LoVo (cell line): ENCODE measurements at regions not wholly inside any gene's neighbourhood (a gene's known extent, or its start where the extent isn't known, plus 50 kb on each side); places are given as distances from the start of the nearest gene placed in this dataset.
A peak's percentile ranks its signal among the peaks of the same experiment; 100 is the strongest.

Experiments used
- DNase-seq: peaks from one replicate; pipeline ENCODE4 v3.0.0-alpha.2; 2016; ENCODE audit warnings: low spot score

DNA sequence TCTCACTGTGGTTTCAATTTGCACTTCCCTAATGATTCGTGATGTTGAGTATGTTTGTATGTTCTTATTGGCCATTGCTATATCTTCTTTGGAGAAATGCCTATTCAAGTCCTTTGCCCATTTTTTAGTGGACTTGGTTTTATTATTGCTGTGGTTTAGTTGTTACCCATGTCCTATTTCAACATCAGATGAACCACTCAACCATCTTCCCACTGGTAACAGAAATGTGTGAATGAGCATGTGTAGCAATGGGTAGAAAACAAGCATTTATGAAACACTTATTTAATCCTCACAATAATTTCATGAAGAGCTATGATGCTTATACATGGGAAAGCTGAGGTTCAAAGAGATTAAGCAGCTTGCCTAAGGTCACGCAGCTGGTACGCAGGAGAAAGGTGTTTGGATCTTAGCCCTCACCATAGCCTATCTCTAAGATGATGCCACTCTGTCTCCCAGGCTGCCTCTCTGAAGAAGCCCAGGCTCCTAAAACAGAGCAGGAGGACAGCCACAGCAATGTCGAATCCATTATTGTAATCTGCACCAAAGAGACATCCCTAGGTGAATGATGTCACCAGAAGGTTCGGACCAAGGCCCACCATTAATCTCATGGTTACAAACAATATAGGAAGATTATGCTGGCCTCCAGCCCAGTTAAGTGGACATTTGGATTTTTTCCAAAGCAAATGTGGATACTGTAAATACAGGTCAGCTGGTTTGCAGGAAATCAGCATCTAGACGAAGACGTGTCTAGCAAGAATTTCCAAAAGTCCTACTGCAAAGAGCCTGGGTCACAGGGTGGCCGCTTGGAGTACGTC lies 447.6 kb upstream of the ZMIZ1 start:
- DNase-seq: no peak

DNA sequence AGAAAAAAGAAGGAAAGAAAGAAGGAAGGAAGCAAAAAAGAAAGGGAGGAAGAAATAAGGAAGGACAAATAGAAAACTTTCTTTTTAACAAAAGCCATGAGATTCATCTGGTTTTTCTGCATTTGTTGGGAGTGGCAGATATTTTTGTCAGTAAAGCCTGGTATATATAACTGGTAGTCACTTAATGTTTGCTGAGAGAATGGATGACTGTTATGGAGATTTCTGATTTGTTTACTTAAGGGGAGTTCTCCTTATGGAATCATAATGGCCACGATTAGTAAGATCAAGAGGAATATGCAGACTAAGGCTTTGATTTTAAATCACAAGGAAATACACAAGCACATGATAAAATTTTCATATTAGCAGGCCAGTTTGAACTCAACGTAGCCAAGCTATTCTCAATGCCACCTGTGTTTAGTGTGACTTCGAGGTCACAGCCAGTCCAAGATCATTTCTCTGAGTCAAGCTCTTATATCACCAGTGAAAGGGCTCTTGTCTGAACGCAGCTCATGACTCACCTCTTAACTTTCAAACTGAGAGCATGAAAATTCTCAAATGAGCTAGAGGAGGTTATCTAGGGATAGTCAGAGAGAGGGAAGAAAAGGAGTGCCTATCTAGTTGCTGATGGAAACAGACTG lies 445.1 kb upstream of the ZMIZ1 start:
- DNase-seq: peak; percentile 62

DNA sequence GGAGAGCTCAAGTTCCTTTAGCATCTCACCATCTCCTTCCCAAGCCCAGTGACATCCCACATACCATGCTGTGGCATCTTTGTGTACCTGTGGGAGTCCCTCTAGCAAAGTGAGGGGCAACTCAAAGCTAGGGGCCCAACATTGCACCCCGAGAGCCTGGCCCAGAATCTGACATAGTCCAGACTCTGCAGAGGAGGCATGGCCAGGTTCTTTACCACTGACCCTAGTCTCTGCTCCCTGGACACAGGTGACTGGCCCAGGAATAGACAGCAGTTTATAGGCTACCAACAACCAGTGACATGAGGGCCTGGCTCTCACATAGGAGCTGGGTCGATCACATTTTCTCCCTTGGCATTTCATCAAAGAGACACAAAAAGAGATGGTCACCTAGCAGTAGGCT lies 444.0 kb upstream of the ZMIZ1 start:
- no peak for DNase-seq

DNA sequence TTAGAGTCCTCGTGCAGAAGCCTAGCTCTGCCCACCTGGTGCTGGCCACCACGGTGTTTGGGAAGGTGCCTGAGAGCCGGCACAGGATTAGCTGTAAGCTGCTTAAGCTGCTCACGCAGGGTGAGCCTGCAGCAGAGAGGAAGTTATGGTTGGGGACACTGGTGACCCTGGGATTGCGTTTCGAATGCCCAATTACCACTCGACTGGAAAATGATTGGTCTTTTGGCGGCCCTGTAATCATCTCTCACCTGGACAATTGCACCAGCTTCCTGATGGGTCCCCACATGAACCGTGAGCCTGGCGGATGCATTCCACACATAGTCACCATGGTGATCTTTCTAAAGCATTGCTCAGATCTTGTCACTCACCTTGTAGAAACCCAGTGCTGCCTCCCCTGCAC lies 442.3 kb upstream of the ZMIZ1 start:
- DNase-seq: no peak

DNA sequence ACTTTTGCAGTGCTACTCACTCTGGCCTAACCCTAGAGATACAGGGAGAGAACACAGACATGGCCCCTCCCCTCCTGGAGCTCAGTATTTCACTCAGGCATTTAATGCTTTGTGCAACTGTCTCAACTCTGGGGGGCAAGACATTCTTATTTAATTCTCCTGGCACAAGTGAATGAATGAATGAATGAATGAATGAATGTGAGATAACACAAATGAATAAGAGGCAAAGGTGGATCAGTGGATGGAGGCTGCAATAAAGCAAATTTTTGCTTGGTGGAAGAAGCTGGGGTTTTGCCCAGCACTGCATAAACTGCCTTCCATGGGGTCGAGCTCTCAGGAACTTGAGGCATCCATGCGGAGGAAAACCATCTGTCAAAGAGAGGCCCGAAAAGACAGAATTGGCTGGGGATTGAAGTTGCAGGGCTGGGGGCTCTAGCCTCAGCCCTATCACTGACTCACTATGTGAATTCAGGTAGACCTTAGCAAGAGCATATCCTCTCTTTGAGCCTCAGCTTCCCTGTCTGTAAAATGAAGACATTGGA lies 441.4 kb upstream of the ZMIZ1 start:
- DNase-seq: no peak

DNA sequence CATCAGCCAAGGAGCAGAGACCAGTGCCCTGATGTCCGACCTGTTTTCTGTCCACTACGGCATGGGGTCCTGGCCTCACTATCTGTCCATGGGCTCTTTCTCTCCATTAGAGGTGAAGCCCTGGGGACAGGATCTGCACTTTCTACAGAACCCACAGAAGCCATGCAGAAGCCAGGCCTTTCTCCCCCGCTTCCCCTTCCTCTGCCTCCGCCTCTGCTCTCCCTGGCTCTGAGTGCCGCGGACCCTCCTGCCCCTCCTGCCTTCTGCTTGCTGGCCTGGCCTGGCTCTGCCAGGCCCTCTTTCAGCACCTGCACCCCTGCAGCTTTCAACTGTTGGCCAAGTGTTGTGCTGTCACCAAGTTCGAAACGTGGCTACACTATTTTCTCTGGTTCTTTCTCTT lies 439.8 kb upstream of the ZMIZ1 start:
- no peak for DNase-seq

DNA sequence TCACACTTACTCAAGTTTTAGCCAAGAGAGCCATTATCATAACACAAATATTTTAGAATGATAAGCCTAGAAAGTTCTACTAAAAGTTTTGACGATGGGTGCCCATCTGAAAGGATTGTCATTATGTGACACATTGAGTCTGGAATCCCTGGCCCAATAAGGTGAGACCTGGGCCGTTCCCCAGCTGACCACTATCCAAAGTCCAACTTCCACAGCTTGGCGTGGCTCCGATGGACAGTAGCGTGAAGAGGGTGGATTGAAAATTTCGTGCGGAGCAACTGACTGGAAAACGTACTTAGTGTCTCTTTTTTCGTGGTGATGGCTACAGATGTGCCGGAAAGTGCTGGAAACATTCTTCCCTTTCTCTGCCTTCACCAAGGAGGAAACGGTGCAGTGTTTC lies 439.0 kb upstream of the ZMIZ1 start:
- DNase-seq: no peak

DNA sequence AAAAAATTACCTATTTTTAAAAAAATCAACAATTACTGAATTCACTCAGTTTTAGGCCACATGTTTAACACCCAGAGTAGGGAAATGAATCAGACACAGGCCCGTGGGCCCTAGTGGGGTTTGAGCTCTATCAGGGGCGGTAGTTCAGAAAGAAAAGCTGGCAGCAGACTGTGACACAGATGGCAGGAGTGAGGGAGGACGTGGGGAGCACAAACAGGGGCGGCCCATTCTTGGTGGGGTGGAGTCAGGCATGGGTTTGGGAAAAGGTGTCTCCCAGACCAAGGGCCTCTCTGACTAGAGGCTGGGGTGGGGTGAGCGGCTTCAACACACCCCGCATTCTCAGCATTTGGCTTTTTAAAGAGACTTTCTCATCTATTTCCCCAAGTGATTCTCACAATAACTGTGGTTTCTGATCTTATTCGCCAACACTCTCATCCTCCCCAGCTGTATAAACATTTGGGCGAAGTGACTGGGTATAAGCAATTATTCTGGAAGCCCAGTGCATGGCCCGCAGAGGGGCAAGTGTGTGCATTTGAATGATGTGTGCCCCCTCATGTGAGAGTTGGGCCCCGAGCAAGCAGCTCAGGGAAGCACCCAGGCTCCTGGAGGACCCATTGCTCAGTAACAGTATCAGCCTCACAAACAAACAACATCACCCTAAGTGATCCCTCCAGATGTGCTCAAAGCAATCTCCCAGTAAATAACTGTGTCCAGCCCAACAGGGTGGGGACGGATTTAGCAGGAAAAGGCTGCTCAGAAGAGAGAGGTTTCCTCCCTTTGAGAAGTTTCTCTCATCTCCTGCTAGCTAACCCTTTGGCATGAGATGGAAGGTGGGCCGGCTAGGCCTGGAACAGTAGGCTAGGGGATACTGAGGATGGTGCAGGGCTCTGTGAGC lies 437.6 kb upstream of the ZMIZ1 start:
- DNase-seq: no peak

DNA sequence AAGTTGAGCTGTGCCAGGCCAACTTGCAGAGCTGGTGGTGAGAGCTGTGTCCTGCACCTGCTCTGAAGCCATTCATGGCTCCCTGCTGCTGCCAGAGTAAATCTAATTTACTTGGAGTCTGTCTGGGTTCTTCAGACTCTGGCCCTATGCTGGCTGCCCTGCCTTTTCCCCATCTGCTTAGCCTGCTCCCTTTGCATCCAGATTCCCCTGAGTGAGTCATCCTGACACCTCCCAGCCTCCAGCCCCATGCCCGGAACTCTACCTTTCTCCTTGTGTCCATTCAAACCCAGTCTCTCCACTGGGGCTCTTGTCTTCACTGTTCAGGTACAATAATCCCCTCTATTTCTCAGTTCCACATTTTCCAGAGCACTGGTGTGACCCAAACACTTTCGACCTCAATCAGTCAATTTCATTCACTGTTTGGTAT lies 434.4 kb upstream of the ZMIZ1 start:
- DNase-seq: no peak

DNA sequence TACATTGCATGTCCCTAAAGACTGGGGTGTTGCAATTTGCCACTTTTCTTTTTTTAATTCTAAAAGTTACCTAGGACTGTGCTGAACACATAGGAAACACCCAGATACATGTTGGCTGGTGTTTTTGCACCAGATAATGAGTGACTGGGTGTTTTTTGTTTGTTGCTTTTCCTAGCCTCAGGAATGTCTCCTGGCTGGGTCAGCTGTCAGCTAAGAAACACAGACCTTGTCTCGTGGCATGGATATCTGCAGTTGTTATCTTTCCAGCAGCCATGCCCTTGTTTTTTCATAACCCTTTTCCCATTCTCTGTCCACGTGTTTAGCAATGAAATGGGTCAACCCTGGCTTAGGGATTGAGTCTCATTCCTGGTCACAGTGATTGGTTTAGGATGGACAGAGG lies 433.9 kb upstream of the ZMIZ1 start:
- DNase-seq: no peak

DNA sequence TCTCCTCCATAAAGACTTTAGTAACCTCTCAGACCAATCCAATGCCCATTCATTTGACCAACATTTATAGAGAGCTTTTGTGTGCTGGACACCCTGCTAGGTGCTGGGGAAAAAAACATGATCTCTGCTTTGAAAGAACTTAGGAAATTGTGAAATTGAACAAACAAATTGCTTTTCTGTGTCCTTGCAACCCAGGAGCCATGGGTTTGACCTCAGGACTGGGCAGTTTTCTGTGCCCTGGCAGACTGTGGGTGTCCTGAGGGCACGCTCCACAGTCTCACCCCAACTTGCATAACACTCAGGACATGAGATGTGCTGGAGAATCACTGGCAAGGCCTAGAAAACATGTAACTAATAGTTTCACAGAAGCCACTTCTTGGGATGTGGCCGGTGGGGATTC lies 429.1 kb upstream of the ZMIZ1 start:
- no peak for DNase-seq

DNA sequence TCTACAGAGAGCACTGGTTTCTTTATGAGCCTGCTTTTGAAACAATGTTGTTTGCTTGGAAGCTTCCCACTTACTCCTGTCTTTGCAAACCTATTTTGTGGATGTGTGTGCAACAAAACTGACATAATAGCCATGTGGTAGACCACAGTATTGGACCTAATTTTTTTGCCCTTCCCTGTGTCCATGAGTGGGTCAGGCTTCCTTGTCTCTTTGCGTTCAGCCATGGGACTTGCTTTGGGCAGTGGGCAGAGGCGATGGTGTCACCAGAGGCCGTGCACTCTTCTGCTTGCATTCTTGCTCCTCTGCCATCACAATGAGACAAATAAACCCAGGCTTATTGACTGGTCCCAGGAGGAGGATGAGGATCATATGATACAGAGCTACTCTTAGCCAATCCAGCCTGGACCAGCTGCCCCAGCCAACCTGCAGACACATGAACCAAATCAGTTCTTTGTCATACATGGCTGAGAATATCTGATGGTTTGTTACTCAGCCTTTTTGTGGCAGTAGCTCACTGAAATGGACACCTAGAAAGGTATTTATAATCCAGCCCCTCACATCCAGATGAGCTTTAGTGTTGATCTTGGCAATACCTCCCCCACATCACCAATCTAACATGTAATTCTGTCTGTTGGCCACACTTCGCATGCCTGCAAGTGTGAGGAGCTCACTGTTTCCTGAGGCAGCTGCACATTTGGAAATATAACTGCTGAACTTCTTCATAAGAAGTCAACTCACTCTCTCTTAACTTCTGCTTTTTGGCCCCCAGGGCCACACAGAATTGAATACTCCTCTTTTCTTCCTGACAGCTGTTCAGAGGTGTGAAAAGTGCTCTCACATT lies 427.8 kb upstream of the ZMIZ1 start:
- no peak for DNase-seq

DNA sequence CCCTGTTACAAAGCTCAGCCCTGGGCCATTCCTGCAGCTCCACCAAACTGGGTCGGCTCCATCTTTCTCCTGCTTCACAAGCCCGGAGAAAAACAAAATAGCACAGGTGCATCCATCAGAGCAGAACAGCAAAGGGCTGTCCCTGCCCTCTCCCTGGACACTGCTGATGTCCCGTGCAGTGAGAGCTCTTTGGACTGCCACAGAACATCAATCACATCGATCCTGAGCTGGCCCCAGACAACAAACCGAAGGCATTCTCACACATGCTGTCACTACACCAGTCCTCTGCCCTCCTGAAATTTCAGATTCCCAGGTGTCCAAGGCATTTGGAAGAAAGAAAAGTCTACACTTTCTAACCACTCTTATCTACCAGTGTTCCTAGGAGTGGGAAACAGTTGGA lies 427.1 kb upstream of the ZMIZ1 start:
- DNase-seq: no peak

DNA sequence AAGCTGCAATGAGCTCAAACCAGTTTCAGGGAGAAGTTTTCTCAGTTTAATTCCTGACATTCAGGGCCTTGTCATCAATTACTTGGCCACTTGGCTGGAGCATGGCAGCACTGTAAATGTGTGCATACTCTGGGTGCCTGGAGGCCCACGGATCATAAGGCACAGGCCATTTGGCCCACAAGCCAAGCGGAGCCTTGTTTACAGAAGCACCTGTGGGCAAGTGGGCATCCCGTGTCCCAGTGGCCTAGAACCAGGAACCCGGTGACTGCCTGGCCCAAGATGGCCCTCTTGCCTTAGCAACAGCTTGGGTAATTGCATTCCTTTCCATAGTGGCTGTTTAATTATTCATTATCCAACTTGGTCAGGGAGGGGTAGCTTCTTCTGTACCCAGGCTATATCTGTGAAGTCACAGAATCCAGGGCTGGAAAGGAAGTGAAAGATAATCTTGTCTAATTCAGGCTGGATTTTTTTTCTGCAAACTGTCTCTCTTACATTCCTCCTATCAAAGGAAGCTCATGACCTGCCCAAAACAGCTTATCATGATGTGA lies 426.4 kb upstream of the ZMIZ1 start:
- DNase-seq: no peak

DNA sequence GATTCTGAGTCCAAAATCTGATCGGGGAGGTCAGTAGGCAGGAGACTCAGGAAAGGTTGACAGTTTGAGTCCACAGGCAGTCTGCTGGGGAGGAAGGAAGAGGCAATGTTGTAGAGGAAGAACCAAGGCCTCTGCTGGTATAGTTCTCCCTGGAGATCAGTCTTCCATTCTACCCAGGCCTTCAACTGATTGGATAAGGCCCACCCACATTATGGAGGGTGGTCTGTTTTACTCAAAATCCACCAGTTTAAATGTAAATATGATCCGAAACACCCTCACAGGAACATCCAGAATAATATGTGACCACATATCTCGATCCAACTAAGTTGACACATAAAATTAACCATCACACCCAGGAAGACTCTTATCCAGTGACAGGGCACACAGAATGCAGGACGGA lies 425.3 kb upstream of the ZMIZ1 start:
- DNase-seq: no peak

DNA sequence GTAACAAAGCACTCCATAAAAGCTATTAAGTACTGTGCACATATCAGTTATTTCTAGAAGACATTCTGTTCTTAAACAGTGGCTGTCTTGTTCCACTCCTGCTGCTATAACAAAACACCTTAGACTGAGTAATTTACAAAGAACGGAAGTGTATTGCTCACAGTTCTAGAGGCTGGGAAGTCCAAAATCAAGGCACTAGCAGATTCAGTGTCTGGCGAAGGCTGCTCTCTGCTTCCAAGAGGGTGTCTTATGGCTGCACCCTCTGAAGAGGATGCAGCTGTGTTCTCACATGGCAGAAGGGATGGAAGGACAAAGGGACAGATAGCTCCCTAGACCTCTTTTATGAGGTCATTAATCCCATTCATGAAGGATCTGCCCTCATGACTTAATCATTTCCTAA lies 424.2 kb upstream of the ZMIZ1 start:
- DNase-seq: no peak

DNA sequence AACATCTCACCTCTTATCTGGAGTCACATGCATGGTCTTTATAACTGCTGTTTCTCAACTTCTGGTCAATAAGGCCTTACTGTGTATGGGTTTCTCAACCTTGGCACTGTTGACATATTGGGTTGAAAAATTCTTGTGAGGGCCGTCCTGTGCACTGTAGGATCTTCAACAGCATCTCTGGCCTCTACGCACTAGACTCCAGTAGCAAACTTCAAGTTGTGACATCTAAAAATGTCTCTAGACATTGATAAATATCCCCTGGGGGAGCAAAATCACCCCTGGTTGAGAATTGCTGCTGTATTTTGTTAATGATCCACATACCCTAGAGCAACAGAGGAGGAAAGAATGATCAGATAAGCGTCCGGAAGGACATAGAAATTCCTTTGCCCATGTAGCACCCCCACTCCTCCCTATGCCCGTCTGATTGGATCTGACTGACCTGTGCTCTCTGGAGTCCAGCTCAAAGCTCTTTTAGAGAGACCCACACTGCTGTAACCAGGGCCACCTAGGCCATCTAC lies 423.5 kb upstream of the ZMIZ1 start:
- no peak for DNase-seq

DNA sequence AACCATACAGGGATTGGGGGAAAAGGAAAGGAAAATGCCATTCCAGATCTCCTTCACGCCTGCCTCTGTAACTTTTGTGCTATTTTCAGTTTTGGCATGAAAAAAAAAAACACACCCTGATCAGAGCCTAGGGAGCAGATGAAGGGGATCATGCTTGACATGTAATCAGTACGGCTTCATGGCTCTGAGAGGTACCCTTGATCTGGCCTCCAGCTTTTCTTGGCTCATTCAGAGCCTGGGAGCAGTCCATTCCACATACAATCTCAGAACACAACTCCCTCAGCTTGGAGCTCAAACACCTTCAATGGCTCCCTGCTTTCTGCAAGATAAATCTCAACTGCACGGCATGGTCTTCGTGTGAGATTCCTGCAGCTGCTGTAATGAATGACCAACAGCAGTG lies 422.8 kb upstream of the ZMIZ1 start:
- no peak for DNase-seq

DNA sequence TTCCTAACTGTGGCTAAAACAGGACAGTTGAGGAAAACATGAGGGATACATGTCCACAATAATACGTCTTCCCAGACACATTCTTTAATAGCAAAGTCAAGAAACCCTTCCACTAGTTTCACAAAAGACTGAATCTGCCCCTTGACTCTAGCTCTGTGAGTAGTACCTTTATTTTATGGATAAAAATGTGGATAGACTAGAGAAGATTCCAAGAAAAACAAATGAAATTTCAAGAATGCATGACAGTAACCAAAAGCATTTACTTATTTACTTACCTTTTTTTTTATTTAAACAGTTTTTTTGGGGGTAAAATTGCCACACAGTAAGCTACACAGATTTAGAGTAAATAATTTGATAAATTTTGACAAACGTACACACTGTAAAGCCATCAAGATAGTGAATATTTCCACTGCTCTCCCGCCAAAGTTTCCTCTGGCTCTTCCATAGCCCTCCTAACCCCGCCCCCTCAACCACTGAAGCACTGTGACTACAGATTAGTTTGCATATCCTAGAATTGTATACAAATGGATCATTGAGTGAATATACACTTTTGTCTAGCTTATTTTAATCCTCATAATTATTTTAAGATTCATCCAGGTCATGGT lies 420.4 kb upstream of the ZMIZ1 start:
- DNase-seq: no peak

DNA sequence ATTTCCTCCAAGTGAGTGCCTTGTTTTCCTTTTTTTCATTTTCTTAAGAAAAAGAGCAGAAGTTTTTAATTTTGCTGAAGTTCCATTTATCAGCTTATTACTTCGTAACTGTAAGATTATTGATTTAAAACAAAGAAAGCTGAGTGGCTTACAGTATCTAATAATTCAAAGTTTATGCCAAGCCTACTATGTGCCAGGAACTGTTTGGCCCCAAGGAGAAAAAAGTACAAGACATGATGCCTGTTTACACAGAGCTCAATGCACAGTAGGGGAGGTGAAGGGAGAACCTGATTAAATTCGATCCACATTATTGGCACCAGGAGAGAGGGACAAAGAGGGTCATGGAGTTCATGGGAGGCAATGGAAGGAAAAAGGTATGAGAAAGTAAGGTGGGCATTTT lies 419.3 kb upstream of the ZMIZ1 start:
- DNase-seq: no peak

DNA sequence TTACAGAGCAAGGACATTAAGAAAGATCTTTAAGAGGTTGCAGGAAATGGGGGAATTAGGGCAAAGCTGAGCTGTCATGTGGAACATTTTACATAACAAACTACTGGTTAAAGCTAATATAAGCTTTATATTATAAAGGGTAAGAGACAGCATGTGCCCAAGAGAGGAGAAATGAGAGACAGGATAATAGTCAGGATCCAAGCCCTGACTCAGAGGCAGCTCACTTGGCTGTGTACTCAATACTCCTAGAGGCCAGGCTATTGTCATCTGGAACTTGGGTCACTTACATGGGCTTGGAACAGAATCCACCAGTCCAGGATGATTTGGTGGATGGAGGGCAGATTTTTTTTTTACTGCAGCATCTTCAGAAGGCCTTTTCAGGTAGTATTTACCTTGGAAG lies 418.6 kb upstream of the ZMIZ1 start:
- DNase-seq: no peak
